GM10266 (cell line): ENCODE measurements at regions not wholly inside any gene's neighbourhood (a gene's known extent, or its start where the extent isn't known, plus 50 kb on each side); places are given as distances from the start of the nearest gene placed in this dataset.
"Not testable (repeated sequence)": the region's sequence is repeated elsewhere in the genome, so short reads cannot be mapped to it uniquely, and the experiment has no call there.

Source experiments
- DNase-seq: peaks from one replicate; pipeline ENCODE4 v3.0.0; 2012; ENCODE audit errors: extremely low spot score
- TF ChIP-seq, protein P1 (sequence below): IDR thresholded peaks from 2 replicates; pipeline ENCODE4 v1.5.1; 2012; ENCODE audit warnings: mild to moderate bottlenecking, low read depth; ENCODE audit not compliant: control insufficient read depth, insufficient read depth; ENCODE audit errors: missing control alignments

DNA sequence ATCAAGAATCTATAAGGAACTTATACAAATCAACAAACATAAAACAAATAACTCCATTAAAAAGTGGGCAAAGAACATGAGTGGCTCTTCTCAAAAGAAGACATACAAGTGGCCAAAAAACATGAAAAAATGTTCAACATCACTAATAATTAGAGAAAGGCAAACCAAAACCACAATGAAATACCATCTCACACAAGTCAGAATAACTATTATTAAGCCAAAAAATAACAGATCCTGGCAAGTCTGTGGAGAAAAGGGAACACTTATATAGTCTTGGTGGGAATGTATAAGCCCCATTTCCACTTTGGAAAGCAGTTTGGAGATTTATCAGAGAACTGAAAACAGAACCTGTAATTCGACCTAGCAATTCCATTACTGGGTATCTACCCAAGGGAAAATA lies 921.0 kb downstream of the KCNA4 start:
- DNase-seq = no peak
- TF ChIP-seq, protein P1, sequence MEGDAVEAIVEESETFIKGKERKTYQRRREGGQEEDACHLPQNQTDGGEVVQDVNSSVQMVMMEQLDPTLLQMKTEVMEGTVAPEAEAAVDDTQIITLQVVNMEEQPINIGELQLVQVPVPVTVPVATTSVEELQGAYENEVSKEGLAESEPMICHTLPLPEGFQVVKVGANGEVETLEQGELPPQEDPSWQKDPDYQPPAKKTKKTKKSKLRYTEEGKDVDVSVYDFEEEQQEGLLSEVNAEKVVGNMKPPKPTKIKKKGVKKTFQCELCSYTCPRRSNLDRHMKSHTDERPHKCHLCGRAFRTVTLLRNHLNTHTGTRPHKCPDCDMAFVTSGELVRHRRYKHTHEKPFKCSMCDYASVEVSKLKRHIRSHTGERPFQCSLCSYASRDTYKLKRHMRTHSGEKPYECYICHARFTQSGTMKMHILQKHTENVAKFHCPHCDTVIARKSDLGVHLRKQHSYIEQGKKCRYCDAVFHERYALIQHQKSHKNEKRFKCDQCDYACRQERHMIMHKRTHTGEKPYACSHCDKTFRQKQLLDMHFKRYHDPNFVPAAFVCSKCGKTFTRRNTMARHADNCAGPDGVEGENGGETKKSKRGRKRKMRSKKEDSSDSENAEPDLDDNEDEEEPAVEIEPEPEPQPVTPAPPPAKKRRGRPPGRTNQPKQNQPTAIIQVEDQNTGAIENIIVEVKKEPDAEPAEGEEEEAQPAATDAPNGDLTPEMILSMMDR = no peak

DNA sequence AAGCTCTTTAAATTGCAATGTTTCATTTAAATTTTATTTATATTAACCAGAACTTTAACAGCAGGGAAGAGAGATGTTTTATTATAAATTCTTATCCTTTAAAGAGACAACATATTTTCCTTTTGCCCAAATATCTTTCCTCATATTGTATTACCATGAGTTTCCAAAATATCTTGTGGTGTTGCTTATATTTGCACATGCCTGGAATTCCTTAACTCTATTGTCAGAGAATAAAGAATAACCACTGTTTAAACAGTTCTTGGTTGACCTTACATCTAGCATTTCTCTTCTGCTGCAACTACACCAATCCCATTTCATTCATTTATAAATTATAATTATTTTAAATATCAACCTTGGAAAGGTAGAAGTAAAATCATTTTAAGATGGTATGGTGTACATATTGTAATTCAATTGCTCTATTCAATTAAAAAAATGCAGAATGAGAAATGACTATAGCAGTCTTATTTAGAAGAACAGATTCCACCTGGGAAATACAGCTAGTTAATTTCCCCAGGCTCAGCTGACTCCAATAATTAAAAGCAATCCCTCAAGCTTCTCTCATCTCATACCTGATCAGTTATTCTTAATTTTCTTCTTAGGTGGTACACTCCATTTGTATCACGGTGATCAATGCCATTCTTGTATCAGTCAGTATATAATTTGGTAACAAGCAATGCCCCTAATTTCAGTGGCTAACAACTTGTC lies 923.3 kb downstream of the KCNA4 start:
- no peak for DNase-seq
- TF ChIP-seq, protein P1 = no peak

DNA sequence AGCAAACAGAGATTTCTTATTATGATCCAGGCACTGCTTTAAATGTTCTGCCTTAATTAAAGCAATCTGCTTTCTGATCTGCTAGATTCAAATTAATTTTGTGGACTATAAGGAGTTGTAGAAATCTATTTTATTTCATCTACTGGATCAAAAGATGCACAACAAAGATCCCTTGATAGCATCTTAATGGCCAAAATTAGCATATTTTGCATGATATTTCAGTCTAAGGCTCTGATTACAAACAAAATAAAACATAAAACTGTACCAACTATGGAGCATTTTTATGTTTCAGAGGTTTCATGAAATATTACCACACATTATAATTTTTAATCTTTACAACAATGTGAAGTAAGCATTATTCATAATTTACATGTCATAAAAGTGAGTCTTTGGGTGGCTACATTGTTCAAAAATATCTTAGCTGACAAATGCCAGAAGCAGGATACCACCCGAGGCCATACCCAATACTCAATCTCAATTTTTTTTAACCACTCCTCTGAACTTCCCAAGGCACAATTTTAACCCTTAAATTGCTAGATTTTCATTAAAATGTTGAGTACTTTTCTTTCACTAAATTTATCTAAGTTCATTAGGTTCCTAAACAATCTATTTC lies 929.5 kb downstream of the KCNA4 start:
- TF ChIP-seq, protein P1 = no peak
- no peak for DNase-seq

DNA sequence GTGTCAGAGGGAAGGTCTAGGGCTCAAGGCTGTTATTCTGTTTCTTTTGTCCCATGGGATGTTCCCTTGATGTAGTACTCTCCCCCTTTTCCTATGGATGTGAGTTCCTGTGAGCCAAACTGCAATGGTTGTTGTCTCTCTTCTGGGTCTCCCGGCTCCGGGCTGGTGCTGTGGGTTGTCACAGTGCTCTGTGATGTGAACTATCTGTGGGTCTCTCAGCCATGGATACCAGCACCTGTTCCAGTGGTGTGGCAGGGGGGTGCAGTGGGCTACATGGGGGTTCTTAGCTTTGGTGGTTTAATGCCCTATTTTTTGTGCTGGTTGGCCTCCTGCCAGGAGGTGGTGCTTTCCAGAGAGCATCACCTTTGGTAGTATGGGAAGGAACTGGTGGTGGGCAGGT lies 941.1 kb downstream of the KCNA4 start:
- no peak for DNase-seq

DNA sequence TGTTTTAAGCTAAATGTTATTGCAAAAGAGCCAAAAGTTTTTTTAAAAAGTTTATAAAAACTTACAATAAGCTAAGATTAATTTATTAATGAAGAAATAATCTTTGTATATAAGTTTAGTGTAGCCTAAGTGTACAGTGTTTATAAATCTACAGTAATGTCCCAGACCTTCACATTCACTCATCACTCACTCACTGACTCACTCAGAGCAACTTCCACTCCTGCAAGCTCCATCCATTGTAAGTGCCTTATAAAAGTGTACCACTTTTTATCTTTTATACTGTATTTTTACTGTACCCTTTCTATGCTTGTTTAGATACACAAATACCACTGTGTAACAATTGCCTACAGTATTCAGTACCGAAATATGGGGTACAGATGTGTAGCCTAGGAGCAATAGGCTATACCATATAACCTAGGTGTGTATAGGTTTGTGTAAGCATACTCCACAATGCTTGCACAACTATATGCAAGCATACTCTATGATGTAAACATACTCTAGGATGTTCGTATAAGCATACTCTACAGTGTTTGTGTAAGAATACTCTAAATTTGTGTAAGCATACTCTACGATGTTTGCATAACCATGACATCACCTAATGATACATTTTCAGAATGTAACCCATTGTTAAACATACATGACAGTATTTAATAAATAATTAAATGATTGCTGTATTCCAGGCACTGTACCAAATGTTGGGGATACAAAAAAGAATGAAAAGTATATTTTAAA lies 953.0 kb downstream of the KCNA4 start:
- TF ChIP-seq, protein P1 = no peak
- DNase-seq = no peak

More for the DNA sequence above, 941.1 kb downstream of the KCNA4 start:
- TF ChIP-seq, protein P1 = no peak

DNA sequence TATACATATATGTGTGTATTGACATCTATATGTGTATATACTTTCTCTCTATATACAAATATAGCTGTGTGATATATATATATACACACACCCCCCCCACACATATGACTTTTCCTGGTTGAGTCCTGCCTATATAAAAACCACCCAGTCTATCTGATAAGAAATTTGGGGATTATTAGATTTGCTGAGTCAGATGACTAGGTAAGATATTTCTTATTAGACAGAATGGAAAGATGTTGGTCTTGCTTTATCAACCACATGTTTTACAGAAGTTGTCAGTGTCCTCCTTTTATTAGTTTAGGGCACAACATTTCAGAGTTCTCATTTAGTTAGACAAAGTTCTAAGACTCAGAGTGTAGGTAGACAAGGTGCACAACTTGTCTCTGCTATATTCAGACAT lies 953.3 kb downstream of the METTL15 start:
- TF ChIP-seq, protein P1 = no peak
- DNase-seq = no peak

DNA sequence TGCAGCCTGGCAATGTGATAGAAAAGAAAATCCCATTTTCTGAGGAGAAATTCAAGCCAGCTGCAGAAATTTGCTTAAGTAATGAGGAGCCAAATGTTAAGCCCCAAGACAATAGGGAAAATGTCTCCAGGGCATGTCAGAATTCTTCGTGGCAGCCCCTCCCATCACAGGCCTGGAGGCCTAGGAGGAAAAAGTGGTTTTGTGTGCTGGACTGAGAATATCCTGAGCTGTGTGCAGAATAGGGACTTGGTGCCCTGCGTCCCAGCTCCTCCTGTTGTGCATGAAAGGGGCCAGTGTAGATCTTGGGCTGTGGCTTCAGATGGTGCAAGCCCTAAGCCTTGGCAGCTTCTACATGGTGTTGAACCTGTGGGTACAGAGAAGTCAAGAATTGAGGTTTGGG lies 948.3 kb downstream of the METTL15 start:
- DNase-seq = not testable (repeated sequence)
